ENCODE measurements at regions not wholly inside any gene's neighbourhood (a gene's known extent, or its start where the extent isn't known, plus 50 kb on each side); places are given as distances from the start of the nearest gene placed in this dataset.

DNA sequence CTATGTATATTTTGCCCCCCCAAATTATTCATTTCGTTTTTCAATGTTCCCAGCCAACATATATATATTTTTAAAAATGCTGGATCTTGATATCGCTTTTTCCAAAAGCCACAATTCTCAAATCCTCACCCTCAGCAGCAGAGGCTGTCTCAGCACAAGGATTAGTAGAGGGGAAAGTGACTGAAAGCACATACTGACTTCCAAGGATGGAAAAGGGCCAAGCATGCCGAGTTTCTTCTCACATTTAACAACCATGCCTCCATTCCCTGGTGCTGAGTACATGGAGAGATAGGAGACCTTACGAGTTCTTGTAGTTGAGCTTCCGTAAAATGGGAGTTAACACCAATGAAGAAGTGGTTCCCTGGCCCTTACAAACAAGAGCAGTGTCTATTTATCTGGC, 403.4 kb upstream of the DCN start:
- TF ChIP-seq, protein P1, sequence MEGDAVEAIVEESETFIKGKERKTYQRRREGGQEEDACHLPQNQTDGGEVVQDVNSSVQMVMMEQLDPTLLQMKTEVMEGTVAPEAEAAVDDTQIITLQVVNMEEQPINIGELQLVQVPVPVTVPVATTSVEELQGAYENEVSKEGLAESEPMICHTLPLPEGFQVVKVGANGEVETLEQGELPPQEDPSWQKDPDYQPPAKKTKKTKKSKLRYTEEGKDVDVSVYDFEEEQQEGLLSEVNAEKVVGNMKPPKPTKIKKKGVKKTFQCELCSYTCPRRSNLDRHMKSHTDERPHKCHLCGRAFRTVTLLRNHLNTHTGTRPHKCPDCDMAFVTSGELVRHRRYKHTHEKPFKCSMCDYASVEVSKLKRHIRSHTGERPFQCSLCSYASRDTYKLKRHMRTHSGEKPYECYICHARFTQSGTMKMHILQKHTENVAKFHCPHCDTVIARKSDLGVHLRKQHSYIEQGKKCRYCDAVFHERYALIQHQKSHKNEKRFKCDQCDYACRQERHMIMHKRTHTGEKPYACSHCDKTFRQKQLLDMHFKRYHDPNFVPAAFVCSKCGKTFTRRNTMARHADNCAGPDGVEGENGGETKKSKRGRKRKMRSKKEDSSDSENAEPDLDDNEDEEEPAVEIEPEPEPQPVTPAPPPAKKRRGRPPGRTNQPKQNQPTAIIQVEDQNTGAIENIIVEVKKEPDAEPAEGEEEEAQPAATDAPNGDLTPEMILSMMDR (IDR thresholded peaks at IDR 0.05) = no peak
- TF ChIP-seq POLR2A (IDR thresholded peaks at IDR 0.05) = no peak
